ENCODE measurements at regions not wholly inside any gene's neighbourhood (a gene's known extent, or its start where the extent isn't known, plus 50 kb on each side); places are given as distances from the start of the nearest gene placed in this dataset.

- no peak overlapping the region for H3K4me3 ChIP-seq (ENCODE audit: low read length)
- H3K9me3 ChIP-seq (ENCODE audit: control insufficient read depth, insufficient read depth, low read length): no peaks in the 10 kb centered on the region
- H3K4me2 ChIP-seq (ENCODE audit: low read length): no peak overlapping the region
- no peaks in the 10 kb centered on the region for H3F3A ChIP-seq (ENCODE audit: control insufficient read depth, insufficient read depth)
- H3K27ac ChIP-seq (ENCODE audit: low read depth, low read length): no peak overlapping the region
- H3K4me1 ChIP-seq (ENCODE audit: control insufficient read depth, low read length): no peaks in the 10 kb centered on the region
- no peak for TF ChIP-seq EZH2phosphoT487 (IDR thresholded peaks at IDR 0.05; ENCODE audit: borderline replicate concordance, low read length)
- no peak for TF ChIP-seq CTCF (IDR thresholded peaks at IDR 0.05; ENCODE audit: low read depth, low read length, poor library complexity, severe bottlenecking)
- H4K20me1 ChIP-seq (ENCODE audit: control insufficient read depth, insufficient read depth, low read depth, low read length): no peaks in the 10 kb centered on the region
- no peaks in the 10 kb centered on the region for H3K27me3 ChIP-seq (ENCODE audit: control insufficient read depth, low read length)
- H3K79me2 ChIP-seq (ENCODE audit: control insufficient read depth, low read length): no peaks in the 10 kb centered on the region
- H3K36me3 ChIP-seq (ENCODE audit: control insufficient read depth, low read length): no peaks in the 10 kb centered on the region
- H3K9me2 ChIP-seq (replicated peaks; ENCODE audit: control insufficient read depth, low read length): no peaks in the 10 kb centered on the region
These were observed 527.2 kb upstream of the FAM98A start for GRCh38 chr2:34126279-34126678.

GRCh38 chr2:34123996-34124785 is 525.1 kb upstream of the FAM98A start:
- TF ChIP-seq CTCF (IDR thresholded peaks at IDR 0.05; ENCODE audit: low read depth, low read length, poor library complexity, severe bottlenecking): no peak
- TF ChIP-seq EZH2phosphoT487 (IDR thresholded peaks at IDR 0.05; ENCODE audit: borderline replicate concordance, low read length): no peak
- Histone ChIP-seq H3K27ac (ENCODE audit: low read depth, low read length) (no peak overlapping the region), H3K79me2 (ENCODE audit: control insufficient read depth, low read length) (no peaks in the 10 kb centered on the region), H3F3A (ENCODE audit: control insufficient read depth, insufficient read depth) (no peaks in the 10 kb centered on the region), H3K27me3 (ENCODE audit: control insufficient read depth, low read length) (no peaks in the 10 kb centered on the region), H3K4me2 (ENCODE audit: low read length) (no peak overlapping the region), H3K4me1 (ENCODE audit: control insufficient read depth, low read length) (no peaks in the 10 kb centered on the region), H4K20me1 (ENCODE audit: control insufficient read depth, insufficient read depth, low read depth, low read length) (no peaks in the 10 kb centered on the region), H3K9me3 (ENCODE audit: control insufficient read depth, insufficient read depth, low read length) (no peaks in the 10 kb centered on the region), H3K36me3 (ENCODE audit: control insufficient read depth, low read length) (no peaks in the 10 kb centered on the region), H3K9me2 (replicated peaks; ENCODE audit: control insufficient read depth, low read length) (no peaks in the 10 kb centered on the region), H3K4me3 (ENCODE audit: low read length) (no peak overlapping the region)

GRCh38 chr2:34121076-34121475 is 522.0 kb upstream of the FAM98A start:
- Histone ChIP-seq H3K4me2 (ENCODE audit: low read length) (no peak overlapping the region), H3K9me2 (replicated peaks; ENCODE audit: control insufficient read depth, low read length) (no peaks in the 10 kb centered on the region), H3K27me3 (ENCODE audit: control insufficient read depth, low read length) (no peaks in the 10 kb centered on the region), H3K79me2 (ENCODE audit: control insufficient read depth, low read length) (no peaks in the 10 kb centered on the region), H3F3A (ENCODE audit: control insufficient read depth, insufficient read depth) (no peaks in the 10 kb centered on the region), H3K9me3 (ENCODE audit: control insufficient read depth, insufficient read depth, low read length) (no peaks in the 10 kb centered on the region), H3K4me1 (ENCODE audit: control insufficient read depth, low read length) (no peaks in the 10 kb centered on the region), H4K20me1 (ENCODE audit: control insufficient read depth, insufficient read depth, low read depth, low read length) (no peaks in the 10 kb centered on the region), H3K36me3 (ENCODE audit: control insufficient read depth, low read length) (no peaks in the 10 kb centered on the region), H3K27ac (ENCODE audit: low read depth, low read length) (no peak overlapping the region), H3K4me3 (ENCODE audit: low read length) (no peak overlapping the region)
- TF ChIP-seq EZH2phosphoT487 (IDR thresholded peaks at IDR 0.05; ENCODE audit: borderline replicate concordance, low read length) (no peak), CTCF (IDR thresholded peaks at IDR 0.05; ENCODE audit: low read depth, low read length, poor library complexity, severe bottlenecking) (no peak)
